Stomach (tissue), 8 donors: ENCODE measurements at regions not wholly inside any gene's neighbourhood (a gene's known extent, or its start where the extent isn't known, plus 50 kb on each side); places are given as distances from the start of the nearest gene placed in this dataset.

Experiments used
- DNase-seq, 2 donors: peaks; one replicate each; pipeline versions ENCODE4 v3.0.0 to v3.0.0-alpha.2; 2013 to 2019
- H3K27ac ChIP-seq, 5 donors: fragments of 200-600 bp in 4 of 5; sonication (generic) in 4 of 5; one replicate each; pipeline ENCODE4 v1.5.1; 2013 to 2019; ENCODE audit warnings: mild to moderate bottlenecking in 1 of 5, moderate library complexity in 1 of 5
- H3K27me3 ChIP-seq, 3 donors: fragments of 200-600 bp; sonication (generic); one replicate each; pipeline ENCODE4 v1.5.1; 2017 to 2019; ENCODE audit warnings: mixed run types in 1 of 3
- H3K36me3 ChIP-seq, 4 donors: fragments of 200-600 bp; sonication (generic); 1 replicate in 3 of 4; 2 replicates in 1 of 4; pipeline ENCODE4 v1.5.1; 2016 to 2019
- H3K4me1 ChIP-seq, 4 donors: fragments of 200-600 bp; sonication (generic); one replicate each; pipeline ENCODE4 v1.5.1; 2016 to 2019
- H3K4me3 ChIP-seq, 4 donors: fragments of 200-600 bp; sonication (generic) in 3 of 4; one replicate each; pipeline ENCODE4 v1.5.1; 2016 to 2019; ENCODE audit warnings: mild to moderate bottlenecking in 1 of 4
- H3K9me3 ChIP-seq, 4 donors: fragments of 200-600 bp; sonication (generic); one replicate each; pipeline ENCODE4 v1.5.1; 2016 to 2019
- EP300 ChIP-seq: sonication (generic); formaldehyde crosslinking; IDR thresholded peaks from one replicate; pipeline ENCODE4 v1.6.1; 2017; ENCODE audit warnings: antibody characterized with exemption
- POLR2A ChIP-seq, 4 donors: fragments of 450-650 bp; IDR thresholded peaks; one replicate each; pipeline ENCODE4 v1.6.1; 2016; ENCODE audit warnings: antibody characterized with exemption in 4 of 4, control low read depth in 2 of 4, mild to moderate bottlenecking in 1 of 4, moderate library complexity in 1 of 4
- POLR2AphosphoS5 ChIP-seq, 3 donors: sonication (generic); formaldehyde crosslinking; IDR thresholded peaks; one replicate each; pipeline ENCODE4 v1.6.1; 2016; ENCODE audit warnings: antibody characterized with exemption in 3 of 3
- WGBS, 5 donors: extraction: QIAGEN DNeasy Blood & Tissue Kit in 3 of 5; methylation state at CpG; one replicate each; pipeline versions ENCODE4 v1.1.5 to v1.1.7; 2013 to 2018; 5-methylcytosine and 5-hydroxymethylcytosine counted together
- intact Hi-C: fragments of 100-400 bp; cut with DNase I; formaldehyde crosslinking; loops from one replicate; pipeline ENCODE4 v1.15.1; 2023; ENCODE audit warnings: low total_unique reads
- TF ChIP-seq, protein P1 (sequence below), 7 experiments: fragments of 450-650 bp in 4 of 7; fragments of 200-600 bp in 3 of 7; sonication (generic) in 3 of 7; IDR thresholded peaks; one replicate each; pipeline ENCODE4 v1.5.1; 2016 to 2019; ENCODE audit warnings: antibody characterized with exemption in 7 of 7, control low read depth in 2 of 7, mild to moderate bottlenecking in 1 of 7
- donor health status: healthy with polysubstance abuse.
- donor health status: Bipolar disorder and iron deficiency.
- donor health status: healthy.

DNA sequence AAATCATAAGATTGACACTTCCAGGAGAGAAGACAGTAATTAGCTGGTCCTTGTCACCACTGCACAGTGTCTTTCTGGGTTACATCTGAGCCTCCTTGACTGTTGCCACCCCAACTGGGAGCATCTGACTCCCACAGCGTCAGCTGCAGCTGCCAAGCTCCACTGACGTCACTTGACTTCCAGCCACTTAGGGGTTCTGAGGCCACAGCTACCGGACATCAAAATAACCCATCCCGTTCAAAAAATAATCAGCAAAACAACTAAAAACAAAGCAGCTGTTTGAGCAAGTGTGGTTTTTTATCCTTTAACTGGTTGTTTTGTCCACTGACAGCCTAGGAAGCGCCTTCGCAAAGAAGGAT lies 206.5 kb upstream of the AGAP1 start:
- no peak for DNase-seq
- no peaks in the 10 kb centered on the region for H3K4me1 ChIP-seq
- no peak overlapping the region for H3K4me3 ChIP-seq
- intact Hi-C loops = no loop called here
- no peaks in the 10 kb centered on the region for H3K9me3 ChIP-seq
- no peak overlapping the region for H3K27ac ChIP-seq
- H3K27me3 ChIP-seq = no peaks in the 10 kb centered on the region
- TF ChIP-seq, protein P1, sequence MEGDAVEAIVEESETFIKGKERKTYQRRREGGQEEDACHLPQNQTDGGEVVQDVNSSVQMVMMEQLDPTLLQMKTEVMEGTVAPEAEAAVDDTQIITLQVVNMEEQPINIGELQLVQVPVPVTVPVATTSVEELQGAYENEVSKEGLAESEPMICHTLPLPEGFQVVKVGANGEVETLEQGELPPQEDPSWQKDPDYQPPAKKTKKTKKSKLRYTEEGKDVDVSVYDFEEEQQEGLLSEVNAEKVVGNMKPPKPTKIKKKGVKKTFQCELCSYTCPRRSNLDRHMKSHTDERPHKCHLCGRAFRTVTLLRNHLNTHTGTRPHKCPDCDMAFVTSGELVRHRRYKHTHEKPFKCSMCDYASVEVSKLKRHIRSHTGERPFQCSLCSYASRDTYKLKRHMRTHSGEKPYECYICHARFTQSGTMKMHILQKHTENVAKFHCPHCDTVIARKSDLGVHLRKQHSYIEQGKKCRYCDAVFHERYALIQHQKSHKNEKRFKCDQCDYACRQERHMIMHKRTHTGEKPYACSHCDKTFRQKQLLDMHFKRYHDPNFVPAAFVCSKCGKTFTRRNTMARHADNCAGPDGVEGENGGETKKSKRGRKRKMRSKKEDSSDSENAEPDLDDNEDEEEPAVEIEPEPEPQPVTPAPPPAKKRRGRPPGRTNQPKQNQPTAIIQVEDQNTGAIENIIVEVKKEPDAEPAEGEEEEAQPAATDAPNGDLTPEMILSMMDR (IDR thresholded peaks at IDR 0.05) = no peak
- no peak for TF ChIP-seq POLR2A (IDR thresholded peaks at IDR 0.05)
- no peak for TF ChIP-seq POLR2AphosphoS5 (IDR thresholded peaks at IDR 0.05)
- TF ChIP-seq EP300 = no peak
- WGBS, 5 donors = 59 to 72% (median 65%) methylated on average over 6 of the region's 6 CpGs
- no peaks in the 10 kb centered on the region for H3K36me3 ChIP-seq

- Histone ChIP-seq H3K36me3 (no peaks in the 10 kb centered on the region), H3K4me3 (no peak overlapping the region), H3K27me3 (peaks cover 0 to under 1% (median 0%) of the 10 kb centered on the region in 3 donors), H3K4me1 (no peaks in the 10 kb centered on the region), H3K27ac (no peak overlapping the region), H3K9me3 (no peaks in the 10 kb centered on the region)
- no peak for TF ChIP-seq POLR2A (IDR thresholded peaks at IDR 0.05)
- TF ChIP-seq EP300 = no peak
- TF ChIP-seq POLR2AphosphoS5 (IDR thresholded peaks at IDR 0.05) = no peak
- TF ChIP-seq, protein P1 (IDR thresholded peaks at IDR 0.05) = no peak
- WGBS, 5 donors = 34 to 44% (median 37%) methylated on average over 4 of the region's 4 CpGs
- intact Hi-C loops = no loop called here
- no peak for DNase-seq
These were observed 202.4 kb upstream of the AGAP1 start for GRCh38 chr2:235291461-235291860.

GRCh38 chr2:235293061-235293460 lies 200.8 kb upstream of the AGAP1 start:
- intact Hi-C loops = no loop called here
- H3K4me3 ChIP-seq = no peak overlapping the region
- TF ChIP-seq EP300 (no peak), POLR2AphosphoS5 (IDR thresholded peaks at IDR 0.05) (no peak), POLR2A (IDR thresholded peaks at IDR 0.05) (no peak)
- TF ChIP-seq, protein P1 (IDR thresholded peaks at IDR 0.05) = no peak
- peaks cover 0 to 4% (median 0%) of the 10 kb centered on the region in 3 donors for H3K27me3 ChIP-seq
- no peak overlapping the region for H3K27ac ChIP-seq
- no peaks in the 10 kb centered on the region for H3K36me3 ChIP-seq
- H3K9me3 ChIP-seq = no peaks in the 10 kb centered on the region
- H3K4me1 ChIP-seq = no peaks in the 10 kb centered on the region
- DNase-seq = no peak
- 84 to 89% (median 86%) methylated on average over 8 of the region's 8 CpGs for WGBS, 5 donors

- H3K36me3 ChIP-seq = no peaks in the 10 kb centered on the region
- DNase-seq = no peak
- WGBS, 5 donors = 71 to 83% (median 79%) methylated on average over 4 of the region's 4 CpGs
- H3K9me3 ChIP-seq = no peaks in the 10 kb centered on the region
- no peak overlapping the region for H3K4me3 ChIP-seq
- no peak for TF ChIP-seq POLR2A (IDR thresholded peaks at IDR 0.05)
- no peak for TF ChIP-seq POLR2AphosphoS5 (IDR thresholded peaks at IDR 0.05)
- TF ChIP-seq EP300 = no peak
- TF ChIP-seq, protein P1 (IDR thresholded peaks at IDR 0.05) = no peak
- peaks cover 0 to 14% (median 0%) of the 10 kb centered on the region in 3 donors for H3K27me3 ChIP-seq
- H3K27ac ChIP-seq = no peak overlapping the region
- no peaks in the 10 kb centered on the region for H3K4me1 ChIP-seq
- intact Hi-C loops = no loop called here
These were observed 198.0 kb upstream of the AGAP1 start for GRCh38 chr2:235295831-235296230.
